ENCODE measurements at regions not wholly inside any gene's neighbourhood (a gene's known extent, or its start where the extent isn't known, plus 50 kb on each side); places are given as distances from the start of the nearest gene placed in this dataset.

- Mint-ChIP-seq H3K36me3 (no peaks in the 10 kb centered on the region), H3K27ac (no peak overlapping the region), H3K9me3 (no peaks in the 10 kb centered on the region)
- DNase-seq (ENCODE audit: low spot score in 2 of 2) (no peak), ATAC-seq (no peak)
Observed at GRCh38 chr2:128378231-128379020, 59.8 kb upstream of the HS6ST1 start.

- ATAC-seq (no peak), DNase-seq (ENCODE audit: low spot score in 2 of 2) (no peak)
- no peaks in the 10 kb centered on the region for H3K9me3 Mint-ChIP-seq
- H3K36me3 Mint-ChIP-seq = no peaks in the 10 kb centered on the region
- no peak overlapping the region for H3K27ac Mint-ChIP-seq
Observed at GRCh38 chr2:128379021-128380015, 60.6 kb upstream of the HS6ST1 start.

- ATAC-seq = no peak
Observed at GRCh38 chr2:128380061-128380889, 61.6 kb upstream of the HS6ST1 start.

GRCh38 chr2:128380961-128381938 is 62.6 kb upstream of the HS6ST1 start:
- no peak for DNase-seq (ENCODE audit: low spot score in 2 of 2)
- H3K9me3 Mint-ChIP-seq = no peaks in the 10 kb centered on the region
- H3K36me3 Mint-ChIP-seq = no peaks in the 10 kb centered on the region
- H3K27ac Mint-ChIP-seq = no peak overlapping the region
- ATAC-seq = no peak

More at GRCh38 chr2:128380061-128380889, 61.6 kb upstream of the HS6ST1 start:
- no peak overlapping the region for H3K27ac Mint-ChIP-seq
- H3K36me3 Mint-ChIP-seq = no peaks in the 10 kb centered on the region
- H3K9me3 Mint-ChIP-seq = no peaks in the 10 kb centered on the region
- no peak for DNase-seq (ENCODE audit: low spot score in 2 of 2)

GRCh38 chr2:128384446-128384845 is 65.8 kb upstream of the HS6ST1 start:
- no peak for ATAC-seq
- Mint-ChIP-seq H3K36me3 (no peaks in the 10 kb centered on the region), H3K9me3 (no peaks in the 10 kb centered on the region), H3K27ac (no peak overlapping the region)
- no peak for DNase-seq (ENCODE audit: low spot score in 2 of 2)

- H3K27ac Mint-ChIP-seq = no peak overlapping the region
- no peak for ATAC-seq
Observed at GRCh38 chr2:128384956-128385355, 66.3 kb upstream of the HS6ST1 start.

GRCh38 chr2:128385365-128385764 is 66.7 kb upstream of the HS6ST1 start:
- Mint-ChIP-seq H3K9me3 (no peaks in the 10 kb centered on the region), H3K27ac (no peak overlapping the region), H3K36me3 (no peaks in the 10 kb centered on the region)

More at GRCh38 chr2:128384956-128385355, 66.3 kb upstream of the HS6ST1 start:
- H3K36me3 Mint-ChIP-seq = no peaks in the 10 kb centered on the region
- no peak for DNase-seq (ENCODE audit: low spot score in 2 of 2)
- no peaks in the 10 kb centered on the region for H3K9me3 Mint-ChIP-seq

GRCh38 chr2:128386066-128386465 is 67.4 kb upstream of the HS6ST1 start:
- DNase-seq (ENCODE audit: low spot score in 2 of 2) = no peak
- Mint-ChIP-seq H3K27ac (no peak overlapping the region), H3K9me3 (no peaks in the 10 kb centered on the region), H3K36me3 (no peaks in the 10 kb centered on the region)
- no peak for ATAC-seq

More at GRCh38 chr2:128385365-128385764, 66.7 kb upstream of the HS6ST1 start:
- DNase-seq (ENCODE audit: low spot score in 2 of 2) = no peak
- no peak for ATAC-seq

- DNase-seq (ENCODE audit: low spot score in 2 of 2) = no peak
- H3K27ac Mint-ChIP-seq = no peak overlapping the region
- no peaks in the 10 kb centered on the region for H3K36me3 Mint-ChIP-seq
- no peak for ATAC-seq
- no peaks in the 10 kb centered on the region for H3K9me3 Mint-ChIP-seq
Observed at GRCh38 chr2:128388499-128388941, 69.9 kb upstream of the HS6ST1 start.

GRCh38 chr2:128389388-128390086 is 70.9 kb upstream of the HS6ST1 start:
- Mint-ChIP-seq H3K36me3 (no peaks in the 10 kb centered on the region), H3K27ac (no peak overlapping the region), H3K9me3 (no peaks in the 10 kb centered on the region)
- ATAC-seq (no peak), DNase-seq (ENCODE audit: low spot score in 2 of 2) (no peak)

GRCh38 chr2:128390256-128390990 is 71.8 kb upstream of the HS6ST1 start:
- no peaks in the 10 kb centered on the region for H3K36me3 Mint-ChIP-seq
- DNase-seq (ENCODE audit: low spot score in 2 of 2) (no peak), ATAC-seq (no peak)
- H3K27ac Mint-ChIP-seq = no peak overlapping the region
- no peaks in the 10 kb centered on the region for H3K9me3 Mint-ChIP-seq

GRCh38 chr2:128390991-128391630 is 72.4 kb upstream of the HS6ST1 start:
- no peak overlapping the region for H3K27ac Mint-ChIP-seq
- ATAC-seq = no peak
- H3K36me3 Mint-ChIP-seq = no peaks in the 10 kb centered on the region
- no peak for DNase-seq (ENCODE audit: low spot score in 2 of 2)
- no peaks in the 10 kb centered on the region for H3K9me3 Mint-ChIP-seq

- Mint-ChIP-seq H3K27ac (no peak overlapping the region), H3K9me3 (no peaks in the 10 kb centered on the region), H3K36me3 (no peaks in the 10 kb centered on the region)
- ATAC-seq (no peak), DNase-seq (ENCODE audit: low spot score in 2 of 2) (no peak)
Observed at GRCh38 chr2:128391679-128392078, 73.0 kb upstream of the HS6ST1 start.

GRCh38 chr2:128392207-128392606 is 73.5 kb upstream of the HS6ST1 start:
- DNase-seq (ENCODE audit: low spot score in 2 of 2) (no peak), ATAC-seq (no peak)
- Mint-ChIP-seq H3K36me3 (no peaks in the 10 kb centered on the region), H3K9me3 (no peaks in the 10 kb centered on the region), H3K27ac (no peak overlapping the region)

All from activated naive CD4-positive, alpha-beta T cell treated with anti-CD3 and anti-CD28 coated beads, Interleukin-2, amount 50 U/mL, for 72 hours (primary cell).